ENCODE measurements at regions not wholly inside any gene's neighbourhood (a gene's known extent, or its start where the extent isn't known, plus 50 kb on each side); places are given as distances from the start of the nearest gene placed in this dataset.

- Histone ChIP-seq H2BK5ac (ENCODE audit: insufficient read length, low read length) (no peak overlapping the region), H3K9me3 (ENCODE audit: control insufficient read depth, low read depth, low read length) (no peaks in the 10 kb centered on the region), H4K8ac (replicated peaks; ENCODE audit: insufficient read length, low read depth, low read length) (no peak overlapping the region), H3K27ac (ENCODE audit: insufficient read length, low read depth, low read length) (no peak overlapping the region), H3K23me2 (ENCODE audit: insufficient read length, low read depth, low read length, poor library complexity, severe bottlenecking) (no peaks in the 10 kb centered on the region), H3K56ac (ENCODE audit: insufficient read length, low read depth, low read length) (no peak overlapping the region), H3K23ac (ENCODE audit: insufficient read length, low read depth, low read length) (no peak overlapping the region), H4K5ac (ENCODE audit: insufficient read length, low read depth, low read length) (no peak overlapping the region), H4K20me1 (ENCODE audit: control insufficient read depth, insufficient read depth, insufficient read length) (no peaks in the 10 kb centered on the region), H4K91ac (ENCODE audit: insufficient read length, low read depth, low read length) (no peak overlapping the region), H2BK15ac (ENCODE audit: low read depth, low read length) (no peak overlapping the region), H3K79me2 (ENCODE audit: insufficient read depth, low read length) (no peaks in the 10 kb centered on the region), H3K4me1 (ENCODE audit: insufficient read depth, low read length) (no peaks in the 10 kb centered on the region), H2AFZ (ENCODE audit: low read length) (no peak overlapping the region), H3K4ac (ENCODE audit: low read depth, low read length) (no peak overlapping the region), H3K14ac (ENCODE audit: insufficient read depth, low read length) (no peak overlapping the region), H2BK20ac (ENCODE audit: low read depth, low read length, poor library complexity, severe bottlenecking) (no peak overlapping the region), H3T11ph (ENCODE audit: low read length) (no peak overlapping the region), H3K9ac (ENCODE audit: extremely low read depth, insufficient read length, low read length) (no peak overlapping the region), H2BK120ac (ENCODE audit: low read depth, low read length, poor library complexity, severe bottlenecking) (no peak overlapping the region), H3K18ac (ENCODE audit: insufficient read length, low read depth, low read length) (no peak overlapping the region), H3K4me2 (ENCODE audit: insufficient read depth, insufficient read length, low read length) (no peak overlapping the region), H3K27me3 (ENCODE audit: insufficient read depth, low read length) (no peaks in the 10 kb centered on the region), H2BK12ac (ENCODE audit: insufficient read length, low read depth, low read length) (no peak overlapping the region), H2AK5ac (ENCODE audit: insufficient read length, low read length) (no peak overlapping the region), H3K79me1 (ENCODE audit: insufficient read depth, low read depth, low read length, poor library complexity, severe bottlenecking) (no peaks in the 10 kb centered on the region)
- WGBS (ENCODE audit: extremely low coverage, insufficient read length, low lambda C conversion rate), result no CpG with 5 or more reads among the region's 4 CpGs
- no peak for DNase-seq
- Mint-ChIP-seq H3K4me3 (no peak overlapping the region), H3K36me3 (ENCODE audit: insufficient read depth in 1 of 3, low read depth in 3 of 3) (no peaks in the 10 kb centered on the region), H3K27me3 (ENCODE audit: low read depth) (no peaks in the 10 kb centered on the region), H3K27ac (peak overlapping the region in 1 of 3 experiments; percentile 22; a peak in 1 of 7 replicates), H3K4me1 (peaks cover 3 to 7% of the 10 kb centered on the region in 2 experiments; a peak in 3 of 4 replicates), H3K9me3 (no peaks in the 10 kb centered on the region; a peak in 1 of 5 replicates)
- TF ChIP-seq CTCF (conservative IDR thresholded peaks at IDR 0.05), result no peak
Observed at GRCh38 chr13:58994077-58994476, 1169.7 kb downstream of the DIAPH3 start.
